NCI-H2107 treated with DMSO at 0.1 percent for 48 hours (cell line): ENCODE measurements at regions not wholly inside any gene's neighbourhood (a gene's known extent, or its start where the extent isn't known, plus 50 kb on each side); places are given as distances from the start of the nearest gene placed in this dataset.

Experiments
- DNase-seq: peaks from one replicate; lab custom pipeline; 2025; ENCODE audit not compliant: unreplicated experiment; lab: John Stamatoyannopoulos, UW

- DNase-seq, result no peak
Measured at GRCh38 chr4:26099967-26100366, 185.9 kb downstream of the SMIM20 start.

- DNase-seq, result no peak
Measured at GRCh38 chr4:26101011-26101410, 187.0 kb downstream of the SMIM20 start.

GRCh38 chr4:26104056-26104685 is 190.2 kb downstream of the SMIM20 start:
- no peak for DNase-seq

GRCh38 chr4:26105337-26105736 is 191.3 kb downstream of the SMIM20 start:
- no peak for DNase-seq

- no peak for DNase-seq
Measured at GRCh38 chr4:26105815-26106699, 192.0 kb downstream of the SMIM20 start.

GRCh38 chr4:26106776-26107175 is 192.8 kb downstream of the SMIM20 start:
- no peak for DNase-seq

- no peak for DNase-seq
Measured at GRCh38 chr4:26108054-26108453, 194.0 kb downstream of the SMIM20 start.

- no peak for DNase-seq
Measured at GRCh38 chr4:26110493-26110892, 196.5 kb downstream of the SMIM20 start.

GRCh38 chr4:26113339-26113940 is 199.4 kb downstream of the SMIM20 start:
- no peak for DNase-seq

- no peak for DNase-seq
Measured at GRCh38 chr4:26116057-26116456, 202.0 kb downstream of the SMIM20 start.

GRCh38 chr4:26120098-26120825 is 200.6 kb upstream of the RBPJ start:
- no peak for DNase-seq

- DNase-seq, result no peak
Measured at GRCh38 chr4:26122690-26123089, 198.1 kb upstream of the RBPJ start.

- no peak for DNase-seq
Measured at GRCh38 chr4:26124753-26125321, 196.0 kb upstream of the RBPJ start.

GRCh38 chr4:26126143-26126718 is 194.6 kb upstream of the RBPJ start:
- no peak for DNase-seq

- no peak for DNase-seq
Measured at GRCh38 chr4:26126994-26127393, 193.8 kb upstream of the RBPJ start.

- DNase-seq, result no peak
Measured at GRCh38 chr4:26127851-26128337, 192.9 kb upstream of the RBPJ start.

GRCh38 chr4:26130173-26130572 is 190.6 kb upstream of the RBPJ start:
- no peak for DNase-seq

GRCh38 chr4:26130841-26131432 is 189.9 kb upstream of the RBPJ start:
- DNase-seq, result no peak

- DNase-seq, result no peak
Measured at GRCh38 chr4:26131711-26132110, 189.1 kb upstream of the RBPJ start.

GRCh38 chr4:26132858-26133257 is 188.0 kb upstream of the RBPJ start:
- no peak for DNase-seq
